Left lung (tissue), 4 donors: ENCODE measurements at regions not wholly inside any gene's neighbourhood (a gene's known extent, or its start where the extent isn't known, plus 50 kb on each side); places are given as distances from the start of the nearest gene placed in this dataset.

Experiments
- ATAC-seq: fragments of 200-7000 bp; cut with Tn5 transposase; one replicate; pipeline ENCODE4 v1.9.1; 2020; ENCODE audit warnings: moderate library complexity
- DNase-seq, 4 donors: peaks; one replicate each; pipeline ENCODE4 v3.0.0-alpha.2; 2013 to 2020
- H3K27ac ChIP-seq, 2 donors: fragments of 200-600 bp; sonication (generic) in 1 of 2; one replicate each; pipeline versions ENCODE4 v1.5.0 to v1.8.0; 2020 to 2021
- H3K27me3 ChIP-seq, 2 donors: fragments of 200-600 bp; sonication (generic) in 1 of 2; one replicate each; pipeline versions ENCODE4 v1.5.0 to v1.8.0; 2020 to 2021
- H3K36me3 ChIP-seq, 2 donors: fragments of 200-600 bp; sonication (generic) in 1 of 2; one replicate each; pipeline versions ENCODE4 v1.5.0 to v1.8.0; 2020 to 2021
- H3K4me1 ChIP-seq, 2 donors: fragments of 200-600 bp; one replicate each; pipeline ENCODE4 v1.8.0; 2021
- H3K4me3 ChIP-seq, 2 donors: fragments of 200-600 bp; sonication (generic) in 1 of 2; one replicate each; pipeline versions ENCODE4 v1.5.0 to v1.8.0; 2020 to 2021; ENCODE audit warnings: mild to moderate bottlenecking in 1 of 2
- H3K9me3 ChIP-seq, 2 donors: fragments of 200-600 bp; sonication (generic) in 1 of 2; one replicate each; pipeline versions ENCODE4 v1.5.0 to v1.8.0; 2020 to 2021
- intact Hi-C, 2 donors: fragments of 100-400 bp; cut with DNase I; formaldehyde crosslinking; loops; one replicate each; pipeline versions ENCODE4 v1.11.2 to v1.14.2; 2022
- TF ChIP-seq, protein P1 (sequence below), 2 donors: fragments of 200-600 bp; sonication (generic) in 1 of 2; IDR thresholded peaks; one replicate each; pipeline versions ENCODE4 v1.5.0 to v1.8.0; 2021; ENCODE audit warnings: antibody characterized with exemption in 2 of 2
- donor health status: DM: no; HTN: yes; CAD: no.
- donor health status: DM: no; HTN: no; CAD: no.

DNA sequence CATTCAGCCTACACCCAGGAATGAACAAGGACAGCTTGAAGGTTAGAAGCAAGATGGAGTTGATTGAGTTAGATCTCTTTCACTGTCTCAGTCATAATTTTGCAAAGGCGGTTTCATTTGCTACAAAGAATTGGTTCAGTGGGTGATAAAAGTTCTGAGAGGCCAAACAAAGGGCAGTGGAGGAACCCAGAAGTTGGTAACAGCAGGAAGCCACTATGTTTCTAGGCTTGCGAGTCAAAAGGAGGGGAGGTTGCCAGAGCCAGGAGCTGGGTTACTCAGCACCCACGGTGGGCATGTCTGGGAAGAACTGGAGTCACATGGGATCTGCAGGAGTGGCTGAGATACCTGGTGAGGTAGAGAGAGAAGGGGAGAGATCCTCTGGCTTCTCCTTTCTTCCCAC lies 64.2 kb upstream of the MRPS6 start:
- no peaks in the 10 kb centered on the region for H3K36me3 ChIP-seq
- no peak overlapping the region for H3K27ac ChIP-seq
- TF ChIP-seq, protein P1, sequence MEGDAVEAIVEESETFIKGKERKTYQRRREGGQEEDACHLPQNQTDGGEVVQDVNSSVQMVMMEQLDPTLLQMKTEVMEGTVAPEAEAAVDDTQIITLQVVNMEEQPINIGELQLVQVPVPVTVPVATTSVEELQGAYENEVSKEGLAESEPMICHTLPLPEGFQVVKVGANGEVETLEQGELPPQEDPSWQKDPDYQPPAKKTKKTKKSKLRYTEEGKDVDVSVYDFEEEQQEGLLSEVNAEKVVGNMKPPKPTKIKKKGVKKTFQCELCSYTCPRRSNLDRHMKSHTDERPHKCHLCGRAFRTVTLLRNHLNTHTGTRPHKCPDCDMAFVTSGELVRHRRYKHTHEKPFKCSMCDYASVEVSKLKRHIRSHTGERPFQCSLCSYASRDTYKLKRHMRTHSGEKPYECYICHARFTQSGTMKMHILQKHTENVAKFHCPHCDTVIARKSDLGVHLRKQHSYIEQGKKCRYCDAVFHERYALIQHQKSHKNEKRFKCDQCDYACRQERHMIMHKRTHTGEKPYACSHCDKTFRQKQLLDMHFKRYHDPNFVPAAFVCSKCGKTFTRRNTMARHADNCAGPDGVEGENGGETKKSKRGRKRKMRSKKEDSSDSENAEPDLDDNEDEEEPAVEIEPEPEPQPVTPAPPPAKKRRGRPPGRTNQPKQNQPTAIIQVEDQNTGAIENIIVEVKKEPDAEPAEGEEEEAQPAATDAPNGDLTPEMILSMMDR (IDR thresholded peaks at IDR 0.05) = no peak
- DNase-seq = no peak
- intact Hi-C loops = no loop called here
- H3K4me1 ChIP-seq = no peaks in the 10 kb centered on the region
- H3K4me3 ChIP-seq = no peak overlapping the region
- peaks cover 0 to 28% of the 10 kb centered on the region in 2 donors for H3K9me3 ChIP-seq
- no peak for ATAC-seq
- H3K27me3 ChIP-seq = no peaks in the 10 kb centered on the region

DNA sequence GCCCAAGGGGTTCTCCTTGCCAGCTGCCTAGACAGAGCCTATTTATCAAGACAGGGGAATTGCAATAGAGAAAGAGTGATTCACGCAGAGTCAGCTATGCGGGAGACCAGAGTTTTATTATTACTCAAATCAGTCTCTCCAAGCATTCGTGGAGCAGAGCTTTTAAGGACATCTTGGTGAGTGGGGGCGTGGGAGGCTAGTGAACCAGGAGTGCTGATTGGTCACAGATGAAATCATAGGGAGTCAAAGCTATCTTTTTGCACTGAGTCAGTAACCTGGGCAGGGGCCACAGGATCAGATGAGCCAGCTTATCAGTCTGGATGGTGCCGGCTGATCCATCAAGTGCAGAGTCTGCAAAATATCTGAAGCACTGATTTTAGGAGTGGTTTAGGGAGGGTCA lies 64.8 kb upstream of the MRPS6 start:
- H3K27ac ChIP-seq = no peak overlapping the region
- no peaks in the 10 kb centered on the region for H3K4me1 ChIP-seq
- intact Hi-C loops = no loop called here
- no peak overlapping the region for H3K4me3 ChIP-seq
- TF ChIP-seq, protein P1 (IDR thresholded peaks at IDR 0.05) = no peak
- H3K36me3 ChIP-seq = no peaks in the 10 kb centered on the region
- H3K27me3 ChIP-seq = no peaks in the 10 kb centered on the region
- ATAC-seq (peak; percentile 57), DNase-seq (no peak)
- peaks cover 0 to 24% of the 10 kb centered on the region in 2 donors for H3K9me3 ChIP-seq

DNA sequence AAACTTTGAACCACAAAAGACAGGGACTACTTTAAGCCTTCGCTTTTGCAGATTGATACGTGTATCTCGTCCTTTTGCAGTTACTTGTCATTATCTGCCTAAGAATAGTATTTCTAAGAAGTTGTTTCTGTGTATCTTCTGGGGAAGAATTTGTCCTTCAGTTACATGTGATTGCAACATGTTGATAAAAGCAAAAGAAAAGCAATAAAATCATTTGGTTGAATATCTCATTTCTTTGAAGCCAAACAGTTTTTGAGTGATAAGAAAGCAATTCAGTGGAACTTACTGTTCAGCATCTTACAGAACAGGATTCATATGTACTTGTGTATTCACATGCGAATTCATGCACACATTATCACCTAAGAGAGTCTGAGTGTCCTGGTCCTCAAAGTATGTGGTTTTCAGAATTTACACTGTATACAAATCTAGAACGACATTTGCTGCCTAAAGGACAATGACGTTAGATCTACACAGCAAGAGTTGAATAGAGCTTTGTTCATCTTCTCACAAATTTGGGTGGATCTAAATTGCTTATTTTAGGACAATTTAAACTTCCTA lies 66.7 kb upstream of the MRPS6 start:
- Histone ChIP-seq H3K4me3 (no peak overlapping the region), H3K4me1 (no peaks in the 10 kb centered on the region), H3K27me3 (no peaks in the 10 kb centered on the region), H3K27ac (no peak overlapping the region), H3K9me3 (peaks cover 0 to 12% of the 10 kb centered on the region in 2 donors), H3K36me3 (no peaks in the 10 kb centered on the region)
- TF ChIP-seq, protein P1 (IDR thresholded peaks at IDR 0.05) = no peak
- intact Hi-C loops = no loop called here
- ATAC-seq = no peak
- DNase-seq = no peak

DNA sequence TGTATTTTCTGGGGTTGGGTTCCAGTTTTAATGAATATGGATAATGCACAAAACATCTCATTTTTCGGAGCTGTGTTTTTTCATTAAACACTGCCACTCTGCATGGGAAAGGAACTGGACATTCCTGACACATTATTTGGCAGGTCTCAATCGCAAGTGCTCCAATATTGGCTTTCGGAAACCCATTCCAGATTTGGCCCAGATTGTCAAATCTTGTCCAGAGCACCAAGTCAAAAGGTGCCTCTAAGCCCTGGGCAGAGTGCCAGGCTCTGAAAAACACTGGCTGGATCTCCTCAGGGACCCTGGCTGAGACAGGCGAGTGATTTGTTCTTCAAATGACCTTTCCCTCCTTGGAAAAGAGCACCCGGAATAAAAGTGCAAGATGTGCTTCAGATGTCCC lies 68.4 kb upstream of the MRPS6 start:
- H3K27ac ChIP-seq = no peak overlapping the region
- intact Hi-C loops = no loop called here
- ATAC-seq = no peak

DNA sequence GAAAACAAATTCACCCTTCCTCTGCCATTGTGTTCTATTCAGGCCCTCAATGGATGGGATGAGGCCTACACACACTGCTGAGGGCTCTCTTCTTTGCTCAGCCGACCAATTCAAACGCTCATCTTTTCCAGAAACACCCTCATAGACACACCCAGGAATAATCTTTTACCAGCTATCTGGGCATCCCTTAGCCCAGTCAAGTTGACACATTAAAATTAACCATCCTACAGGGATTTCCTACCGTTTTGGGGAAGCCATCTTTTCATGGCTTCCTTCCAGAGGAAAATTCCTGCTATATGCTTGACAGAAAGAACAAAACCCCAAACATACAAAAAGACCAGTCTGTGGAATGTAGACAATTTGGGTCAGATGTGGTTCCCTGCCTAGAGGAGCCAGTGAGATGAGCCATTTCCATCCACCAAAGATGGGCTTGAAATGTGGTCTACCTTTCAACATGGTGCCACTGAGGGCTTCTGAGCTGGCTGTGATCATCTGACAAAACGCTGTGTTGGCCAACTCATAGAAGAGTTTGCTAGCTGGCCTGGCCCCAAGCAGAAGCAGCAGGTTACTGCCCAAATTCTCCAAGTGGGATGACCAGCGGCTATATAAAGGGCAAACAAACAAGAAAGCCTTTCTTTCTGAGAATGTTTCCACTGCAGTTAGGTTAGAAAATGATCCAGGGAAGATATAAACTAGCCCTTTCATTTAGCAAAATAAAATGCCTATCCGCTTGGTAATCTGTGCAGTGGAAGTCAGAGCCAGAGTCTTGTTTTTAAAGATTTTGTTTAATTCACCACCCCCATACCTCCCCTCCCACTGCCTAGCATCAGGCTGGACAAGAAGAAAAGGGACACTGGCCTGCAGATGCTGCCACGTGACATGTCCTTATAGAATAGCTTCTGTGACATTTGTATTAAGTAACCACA lies 69.1 kb upstream of the MRPS6 start:
- no peaks in the 10 kb centered on the region for H3K27me3 ChIP-seq
- no peak for DNase-seq
- ATAC-seq = peak; percentile 43
- TF ChIP-seq, protein P1 (IDR thresholded peaks at IDR 0.05) = no peak
- H3K4me3 ChIP-seq = no peak overlapping the region
- H3K36me3 ChIP-seq = no peaks in the 10 kb centered on the region
- intact Hi-C loops = no loop called here
- H3K4me1 ChIP-seq = no peaks in the 10 kb centered on the region
- H3K27ac ChIP-seq = no peak overlapping the region
- H3K9me3 ChIP-seq = no peaks in the 10 kb centered on the region

More for the DNA sequence above, 68.4 kb upstream of the MRPS6 start:
- Histone ChIP-seq H3K4me1 (no peaks in the 10 kb centered on the region), H3K9me3 (no peaks in the 10 kb centered on the region), H3K27me3 (no peaks in the 10 kb centered on the region), H3K36me3 (no peaks in the 10 kb centered on the region), H3K4me3 (no peak overlapping the region)
- peak in 2 of 4 donors; percentile 15 to 19 for DNase-seq
- TF ChIP-seq, protein P1 (IDR thresholded peaks at IDR 0.05) = no peak
